ENCODE measurements at regions not wholly inside any gene's neighbourhood (a gene's known extent, or its start where the extent isn't known, plus 50 kb on each side); places are given as distances from the start of the nearest gene placed in this dataset.

DNA sequence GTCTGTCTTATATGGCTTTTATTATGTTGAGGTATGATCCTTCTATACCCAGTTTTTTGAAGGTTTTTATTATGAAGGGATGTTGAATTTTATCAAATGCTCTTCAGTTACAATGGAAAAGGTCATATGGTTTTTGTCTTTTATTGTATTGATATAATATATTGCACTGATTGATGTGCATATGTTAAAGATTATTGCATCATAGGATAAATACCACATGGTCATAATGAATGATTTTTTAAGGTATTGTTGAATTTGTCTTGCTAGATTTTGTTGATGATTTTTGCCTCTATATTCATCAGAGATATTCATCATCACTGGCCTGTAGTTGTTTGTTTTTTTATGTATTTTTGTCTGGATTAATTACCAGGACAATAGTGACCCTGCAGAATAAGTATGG is 339.2 kb upstream of the CT83 start:
- no peak for ATAC-seq (ENCODE audit: low read depth in 2 of 2)

DNA sequence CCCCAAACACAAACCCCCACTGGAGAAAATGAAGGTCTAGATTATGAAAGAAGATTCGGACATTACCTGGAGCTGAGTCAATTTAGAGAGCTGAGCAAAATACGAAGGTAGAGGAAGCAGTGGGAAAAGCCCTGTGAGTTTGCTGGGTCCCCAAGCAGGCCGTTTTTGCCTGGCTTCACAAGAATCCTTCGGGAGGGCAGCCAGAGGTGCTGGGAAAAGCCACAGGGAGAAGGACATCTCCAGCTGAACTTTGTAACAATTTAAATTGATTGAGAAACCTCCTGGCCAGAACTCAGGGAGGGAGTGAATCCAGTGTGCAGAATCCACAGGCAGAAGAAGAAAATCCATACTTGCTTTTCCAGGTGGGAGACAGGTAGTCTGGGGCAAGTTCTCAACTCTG is 319.1 kb upstream of the CT83 start:
- no peak overlapping the region for H3K27ac ChIP-seq (ENCODE audit: insufficient read depth, low read length, poor library complexity, severe bottlenecking)
- H3K27me3 Mint-ChIP-seq: no peaks in the 10 kb centered on the region
- H3K36me3 Mint-ChIP-seq: no peaks in the 10 kb centered on the region
- H3K4me3 Mint-ChIP-seq: no peak overlapping the region
- H3K9me3 ChIP-seq (ENCODE audit: control insufficient read depth in 2 of 2, low read length in 2 of 2): peaks cover 0 to 3% of the 10 kb centered on the region in 2 experiments
- H3K27ac Mint-ChIP-seq: no peak overlapping the region
- H3K9me3 Mint-ChIP-seq: peaks cover 0 to 11% (median 2%) of the 10 kb centered on the region in 7 donors
- no peaks in the 10 kb centered on the region for H3K27me3 ChIP-seq (ENCODE audit: control insufficient read depth, insufficient read depth, low read length)
- ATAC-seq (ENCODE audit: low read depth in 2 of 2) (no peak), DNase-seq (no peak)
- no peak overlapping the region for H3K4me3 ChIP-seq (ENCODE audit: low read depth, low read length)
- H3K4me1 Mint-ChIP-seq: no peaks in the 10 kb centered on the region
- no peaks in the 10 kb centered on the region for H3K36me3 ChIP-seq (ENCODE audit: control insufficient read depth, insufficient read depth, low read length)
- no peaks in the 10 kb centered on the region for H3K4me1 ChIP-seq (ENCODE audit: control insufficient read depth, insufficient read depth, low read length, poor library complexity, severe bottlenecking)

More for the DNA sequence above, 339.2 kb upstream of the CT83 start:
- H3K27ac Mint-ChIP-seq: no peak overlapping the region
- no peaks in the 10 kb centered on the region for H3K27me3 Mint-ChIP-seq
- Histone ChIP-seq H3K4me3 (ENCODE audit: low read depth, low read length) (no peak overlapping the region), H3K9me3 (ENCODE audit: control insufficient read depth in 2 of 2, low read length in 2 of 2) (no peaks in the 10 kb centered on the region), H3K27me3 (ENCODE audit: control insufficient read depth, insufficient read depth, low read length) (no peaks in the 10 kb centered on the region), H3K4me1 (ENCODE audit: control insufficient read depth, insufficient read depth, low read length, poor library complexity, severe bottlenecking) (no peaks in the 10 kb centered on the region), H3K27ac (ENCODE audit: insufficient read depth, low read length, poor library complexity, severe bottlenecking) (no peak overlapping the region), H3K36me3 (ENCODE audit: control insufficient read depth, insufficient read depth, low read length) (no peaks in the 10 kb centered on the region)
- DNase-seq: no peak
- no peak overlapping the region for H3K4me3 Mint-ChIP-seq
- peaks cover 0 to 8% (median 3%) of the 10 kb centered on the region in 7 donors for H3K9me3 Mint-ChIP-seq
- no peaks in the 10 kb centered on the region for H3K36me3 Mint-ChIP-seq
- H3K4me1 Mint-ChIP-seq: no peaks in the 10 kb centered on the region

DNA sequence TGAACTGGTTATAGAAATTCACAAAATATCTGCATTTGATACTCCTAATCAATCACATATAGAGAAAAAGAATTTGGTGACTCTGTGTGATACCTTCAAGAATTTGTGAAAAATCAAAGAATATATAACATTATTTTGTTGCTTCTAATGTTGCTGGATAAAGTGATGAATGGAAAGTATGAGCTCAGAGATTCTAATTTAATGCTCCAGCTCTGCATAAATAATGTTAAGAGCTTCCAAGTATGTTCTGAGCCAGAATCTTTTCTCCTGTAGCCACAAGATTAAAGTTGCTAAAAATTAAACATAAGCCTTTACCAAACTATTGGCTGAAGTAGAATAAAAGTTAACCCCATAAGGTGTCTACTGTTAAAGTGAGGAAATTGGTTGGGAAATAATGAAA is 294.7 kb upstream of the CT83 start:
- Mint-ChIP-seq H3K27ac (no peak overlapping the region), H3K4me1 (no peaks in the 10 kb centered on the region), H3K9me3 (peaks cover 0 to 2% (median 0%) of the 10 kb centered on the region in 7 donors), H3K27me3 (no peaks in the 10 kb centered on the region), H3K4me3 (no peak overlapping the region), H3K36me3 (no peaks in the 10 kb centered on the region)
- DNase-seq: no peak
- H3K27me3 ChIP-seq (ENCODE audit: control insufficient read depth, insufficient read depth, low read length): no peaks in the 10 kb centered on the region
- H3K36me3 ChIP-seq (ENCODE audit: control insufficient read depth, insufficient read depth, low read length): no peaks in the 10 kb centered on the region
- no peak overlapping the region for H3K27ac ChIP-seq (ENCODE audit: insufficient read depth, low read length, poor library complexity, severe bottlenecking)
- ATAC-seq (ENCODE audit: low read depth in 2 of 2): no peak
- no peak overlapping the region for H3K4me3 ChIP-seq (ENCODE audit: low read depth, low read length)
- H3K4me1 ChIP-seq (ENCODE audit: control insufficient read depth, insufficient read depth, low read length, poor library complexity, severe bottlenecking): no peaks in the 10 kb centered on the region
- H3K9me3 ChIP-seq (ENCODE audit: control insufficient read depth in 2 of 2, low read length in 2 of 2): no peaks in the 10 kb centered on the region

- H3K36me3 ChIP-seq (ENCODE audit: control insufficient read depth, insufficient read depth, low read length): no peaks in the 10 kb centered on the region
- Mint-ChIP-seq H3K9me3 (peaks cover 0 to 3% (median 0%) of the 10 kb centered on the region in 7 donors), H3K4me3 (no peak overlapping the region), H3K36me3 (no peaks in the 10 kb centered on the region), H3K27ac (no peak overlapping the region), H3K27me3 (no peaks in the 10 kb centered on the region), H3K4me1 (no peaks in the 10 kb centered on the region)
- DNase-seq: no peak
- no peak overlapping the region for H3K27ac ChIP-seq (ENCODE audit: insufficient read depth, low read length, poor library complexity, severe bottlenecking)
- H3K9me3 ChIP-seq (ENCODE audit: control insufficient read depth in 2 of 2, low read length in 2 of 2): no peaks in the 10 kb centered on the region
- ATAC-seq (ENCODE audit: low read depth in 2 of 2): no peak
- no peaks in the 10 kb centered on the region for H3K27me3 ChIP-seq (ENCODE audit: control insufficient read depth, insufficient read depth, low read length)
- no peak overlapping the region for H3K4me3 ChIP-seq (ENCODE audit: low read depth, low read length)
- no peaks in the 10 kb centered on the region for H3K4me1 ChIP-seq (ENCODE audit: control insufficient read depth, insufficient read depth, low read length, poor library complexity, severe bottlenecking)
Observed at GRCh38 chrX:116756958-116757357, 294.2 kb upstream of the CT83 start.

GRCh38 chrX:116749943-116750342 is 287.2 kb upstream of the CT83 start:
- Histone ChIP-seq H3K27me3 (ENCODE audit: control insufficient read depth, insufficient read depth, low read length) (no peaks in the 10 kb centered on the region), H3K4me1 (ENCODE audit: control insufficient read depth, insufficient read depth, low read length, poor library complexity, severe bottlenecking) (no peaks in the 10 kb centered on the region)
- peaks cover 0 to 8% (median 0%) of the 10 kb centered on the region in 7 donors for H3K9me3 Mint-ChIP-seq

DNA sequence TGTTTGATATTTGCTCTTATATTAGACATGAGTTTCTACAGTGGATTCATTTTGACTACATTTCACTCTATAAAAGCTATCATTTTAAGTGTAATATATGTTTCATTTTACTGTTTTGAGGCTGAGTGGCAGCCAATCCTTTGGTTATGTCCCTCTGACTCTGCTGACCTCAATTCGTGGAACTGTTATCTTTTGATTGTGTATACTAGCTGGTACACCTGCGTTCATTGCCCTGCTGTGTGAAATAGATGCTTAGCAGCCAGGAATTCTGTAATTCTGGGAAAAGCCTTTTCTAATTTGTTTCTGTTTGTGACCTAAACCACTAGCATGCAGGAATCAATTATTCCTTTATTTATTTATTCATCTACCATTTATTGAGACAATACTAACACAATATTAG is 269.4 kb upstream of the CT83 start:
- H3K27ac ChIP-seq (ENCODE audit: insufficient read depth, low read length, poor library complexity, severe bottlenecking): no peak overlapping the region
- no peaks in the 10 kb centered on the region for H3K27me3 ChIP-seq (ENCODE audit: control insufficient read depth, insufficient read depth, low read length)
- ATAC-seq (ENCODE audit: low read depth in 2 of 2) (no peak), DNase-seq (no peak)
- no peaks in the 10 kb centered on the region for H3K36me3 Mint-ChIP-seq
- H3K4me1 Mint-ChIP-seq: no peaks in the 10 kb centered on the region
- H3K4me3 ChIP-seq (ENCODE audit: low read depth, low read length): no peak overlapping the region
- no peaks in the 10 kb centered on the region for H3K4me1 ChIP-seq (ENCODE audit: control insufficient read depth, insufficient read depth, low read length, poor library complexity, severe bottlenecking)
- no peak overlapping the region for H3K27ac Mint-ChIP-seq
- H3K36me3 ChIP-seq (ENCODE audit: control insufficient read depth, insufficient read depth, low read length): no peaks in the 10 kb centered on the region
- H3K9me3 ChIP-seq (ENCODE audit: control insufficient read depth in 2 of 2, low read length in 2 of 2): no peaks in the 10 kb centered on the region
- H3K9me3 Mint-ChIP-seq: peaks cover 0 to 4% (median 1%) of the 10 kb centered on the region in 7 donors
- no peaks in the 10 kb centered on the region for H3K27me3 Mint-ChIP-seq
- H3K4me3 Mint-ChIP-seq: no peak overlapping the region

More at GRCh38 chrX:116749943-116750342, 287.2 kb upstream of the CT83 start:
- Histone ChIP-seq H3K36me3 (ENCODE audit: control insufficient read depth, insufficient read depth, low read length) (no peaks in the 10 kb centered on the region), H3K27ac (ENCODE audit: insufficient read depth, low read length, poor library complexity, severe bottlenecking) (no peak overlapping the region), H3K4me3 (ENCODE audit: low read depth, low read length) (no peak overlapping the region), H3K9me3 (ENCODE audit: control insufficient read depth in 2 of 2, low read length in 2 of 2) (no peaks in the 10 kb centered on the region)
- Mint-ChIP-seq H3K36me3 (no peaks in the 10 kb centered on the region), H3K4me1 (no peaks in the 10 kb centered on the region), H3K27me3 (no peaks in the 10 kb centered on the region), H3K4me3 (no peak overlapping the region), H3K27ac (no peak overlapping the region)
- ATAC-seq (ENCODE audit: low read depth in 2 of 2): no peak
- no peak for DNase-seq

- Histone ChIP-seq H3K27me3 (ENCODE audit: control insufficient read depth, insufficient read depth, low read length) (no peaks in the 10 kb centered on the region), H3K36me3 (ENCODE audit: control insufficient read depth, insufficient read depth, low read length) (no peaks in the 10 kb centered on the region), H3K9me3 (ENCODE audit: control insufficient read depth in 2 of 2, low read length in 2 of 2) (no peaks in the 10 kb centered on the region), H3K27ac (ENCODE audit: insufficient read depth, low read length, poor library complexity, severe bottlenecking) (no peak overlapping the region), H3K4me3 (ENCODE audit: low read depth, low read length) (no peak overlapping the region), H3K4me1 (ENCODE audit: control insufficient read depth, insufficient read depth, low read length, poor library complexity, severe bottlenecking) (no peaks in the 10 kb centered on the region)
- no peaks in the 10 kb centered on the region for H3K27me3 Mint-ChIP-seq
- no peak for ATAC-seq (ENCODE audit: low read depth in 2 of 2)
- no peak overlapping the region for H3K4me3 Mint-ChIP-seq
- no peaks in the 10 kb centered on the region for H3K4me1 Mint-ChIP-seq
- no peak for DNase-seq
- peaks cover 0 to 11% (median 0%) of the 10 kb centered on the region in 7 donors for H3K9me3 Mint-ChIP-seq
- H3K36me3 Mint-ChIP-seq: no peaks in the 10 kb centered on the region
- no peak overlapping the region for H3K27ac Mint-ChIP-seq
Observed at GRCh38 chrX:116726806-116727205, 264.0 kb upstream of the CT83 start.

DNA sequence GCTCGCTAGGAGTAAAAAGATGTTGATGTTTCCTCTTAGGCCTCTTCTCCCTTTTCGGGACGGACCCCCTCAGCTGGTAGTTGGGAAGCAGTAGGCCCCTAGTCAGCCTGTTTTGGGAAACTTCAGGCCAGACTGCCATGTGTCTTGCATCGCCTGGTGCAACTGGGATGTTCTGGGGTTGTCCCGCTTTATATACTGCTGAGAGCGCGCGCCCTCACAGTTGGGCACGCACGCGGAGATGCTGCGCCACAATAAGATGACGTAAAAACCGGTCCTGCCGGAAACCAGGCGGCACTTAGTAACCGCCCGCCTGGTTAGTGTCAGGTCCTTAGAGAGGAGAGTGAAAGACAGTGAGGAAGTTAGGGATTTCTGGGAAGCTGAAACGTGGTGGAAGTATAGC is 231.3 kb upstream of the CT83 start:
- H3K9me3 ChIP-seq (ENCODE audit: control insufficient read depth in 2 of 2, low read length in 2 of 2): no peaks in the 10 kb centered on the region
- Mint-ChIP-seq H3K27ac (no peak overlapping the region), H3K4me1 (no peaks in the 10 kb centered on the region), H3K4me3 (no peak overlapping the region), H3K36me3 (no peaks in the 10 kb centered on the region), H3K9me3 (peaks cover 0 to 5% (median 3%) of the 10 kb centered on the region in 7 donors), H3K27me3 (no peaks in the 10 kb centered on the region)
- no peak overlapping the region for H3K27ac ChIP-seq (ENCODE audit: insufficient read depth, low read length, poor library complexity, severe bottlenecking)
- H3K4me1 ChIP-seq (ENCODE audit: control insufficient read depth, insufficient read depth, low read length, poor library complexity, severe bottlenecking): no peaks in the 10 kb centered on the region
- ATAC-seq (ENCODE audit: low read depth in 2 of 2) (no peak), DNase-seq (no peak)
- no peaks in the 10 kb centered on the region for H3K27me3 ChIP-seq (ENCODE audit: control insufficient read depth, insufficient read depth, low read length)
- no peak overlapping the region for H3K4me3 ChIP-seq (ENCODE audit: low read depth, low read length)
- no peaks in the 10 kb centered on the region for H3K36me3 ChIP-seq (ENCODE audit: control insufficient read depth, insufficient read depth, low read length)
